ENCODE measurements at regions not wholly inside any gene's neighbourhood (a gene's known extent, or its start where the extent isn't known, plus 50 kb on each side); places are given as distances from the start of the nearest gene placed in this dataset.

DNA sequence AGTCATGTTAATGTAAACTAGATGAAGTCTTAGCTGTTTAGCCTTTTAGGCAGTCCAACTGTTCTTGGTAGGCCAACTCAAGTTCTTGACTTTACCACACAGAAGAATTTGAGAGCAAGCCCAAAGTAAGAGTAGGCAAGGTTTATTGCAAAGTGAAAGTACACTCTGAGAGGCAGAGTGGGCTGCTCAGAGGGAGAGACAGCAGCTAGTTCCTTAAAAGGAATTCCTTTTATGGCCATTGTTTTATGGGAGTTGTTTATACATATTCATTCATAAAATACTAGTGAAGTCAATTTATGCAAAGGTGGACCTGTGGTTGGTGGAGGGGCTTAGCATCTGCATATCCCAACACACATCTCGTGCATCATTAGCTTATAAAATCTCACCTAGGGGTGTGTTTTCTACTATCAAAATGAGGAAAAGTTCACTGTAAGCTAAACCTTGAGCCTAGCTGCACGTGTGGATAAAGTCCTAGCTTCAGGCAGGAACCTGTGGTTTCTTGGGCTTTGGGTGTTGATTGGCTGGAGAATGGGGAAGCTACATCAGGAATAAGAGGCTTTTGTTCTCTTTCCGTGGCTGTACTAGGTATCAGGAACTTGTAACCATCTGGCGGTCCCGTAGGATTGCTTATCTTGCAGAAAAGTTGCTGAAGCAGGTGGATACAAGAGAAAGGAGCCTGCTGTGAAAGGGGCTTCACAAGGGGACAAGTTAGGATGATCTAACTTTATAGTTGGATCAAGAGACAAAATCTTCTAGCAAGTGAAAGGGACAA is 110.4 kb upstream of the GULP1 start:
- ATAC-seq (ENCODE audit: poor library complexity) (no peak), DNase-seq (no peak)
- no peak overlapping the region for H3K4me3 Mint-ChIP-seq
- H3K27me3 ChIP-seq (ENCODE audit: control insufficient read depth in 1 of 2, insufficient read depth in 2 of 2, low read length in 2 of 2), result no peaks in the 10 kb centered on the region
- no peaks in the 10 kb centered on the region for H3K4me1 ChIP-seq (ENCODE audit: insufficient read depth, low read length)
- H3K27ac Mint-ChIP-seq, result no peak overlapping the region
- H3K4me3 ChIP-seq (ENCODE audit: low read length), result no peak overlapping the region
- POLR2A ChIA-PET, result no interaction called here
- H3K9me3 ChIP-seq (ENCODE audit: control insufficient read depth in 1 of 2, insufficient read depth in 1 of 2, low read length in 2 of 2), result peaks cover 0 to 6% of the 10 kb centered on the region in 2 experiments
- peaks cover 2% of the 10 kb centered on the region for H3K9me3 Mint-ChIP-seq
- H3K27me3 Mint-ChIP-seq, result no peaks in the 10 kb centered on the region
- H3K36me3 Mint-ChIP-seq (ENCODE audit: low read depth), result no peaks in the 10 kb centered on the region
- CTCF ChIA-PET, result no interaction called here
- TF ChIP-seq CTCF (IDR thresholded peaks at IDR 0.05), result no peak
- H3K36me3 ChIP-seq (ENCODE audit: insufficient read depth, low read length), result no peaks in the 10 kb centered on the region
- no peak overlapping the region for H3K27ac ChIP-seq (ENCODE audit: low read depth in 1 of 2, low read length in 2 of 2)
- H3K4me1 Mint-ChIP-seq (ENCODE audit: low read depth), result peaks cover 4% of the 10 kb centered on the region
- intact Hi-C loops (cut with DNase I, micrococcal nuclease), result no loop called here

DNA sequence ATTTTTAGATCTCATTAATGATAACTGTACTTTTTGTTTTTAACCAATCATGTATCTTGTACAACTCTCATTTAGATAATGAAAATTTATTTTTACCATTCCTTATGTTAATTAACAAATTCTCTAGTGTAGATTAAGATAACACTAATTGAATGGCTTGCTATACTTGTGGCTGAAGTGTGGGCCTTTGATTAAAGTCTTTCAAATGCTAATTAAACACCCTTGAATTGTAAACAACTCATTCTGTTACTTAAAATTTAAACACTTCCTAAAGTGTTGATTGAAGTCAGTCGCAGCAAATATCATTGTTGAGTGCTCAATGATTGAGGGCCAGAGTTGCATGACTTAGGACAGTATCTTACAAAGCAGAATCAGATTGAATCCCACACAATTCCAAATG is 109.8 kb upstream of the GULP1 start:
- Histone ChIP-seq H3K9me3 (ENCODE audit: control insufficient read depth in 1 of 2, insufficient read depth in 1 of 2, low read length in 2 of 2) (peaks cover 0 to 6% of the 10 kb centered on the region in 2 experiments), H3K27me3 (ENCODE audit: control insufficient read depth in 1 of 2, insufficient read depth in 2 of 2, low read length in 2 of 2) (no peaks in the 10 kb centered on the region), H3K36me3 (ENCODE audit: insufficient read depth, low read length) (no peaks in the 10 kb centered on the region), H3K4me1 (ENCODE audit: insufficient read depth, low read length) (no peaks in the 10 kb centered on the region), H3K4me3 (ENCODE audit: low read length) (no peak overlapping the region), H3K27ac (ENCODE audit: low read depth in 1 of 2, low read length in 2 of 2) (no peak overlapping the region)
- CTCF ChIA-PET, result no interaction called here
- H3K9me3 Mint-ChIP-seq, result peaks cover 2% of the 10 kb centered on the region
- no peaks in the 10 kb centered on the region for H3K27me3 Mint-ChIP-seq
- no peak overlapping the region for H3K4me3 Mint-ChIP-seq
- intact Hi-C loops (cut with DNase I, micrococcal nuclease), result no loop called here
- no peak for TF ChIP-seq CTCF (IDR thresholded peaks at IDR 0.05)
- DNase-seq (no peak), ATAC-seq (ENCODE audit: poor library complexity) (no peak)
- POLR2A ChIA-PET, result no interaction called here
- H3K36me3 Mint-ChIP-seq (ENCODE audit: low read depth), result no peaks in the 10 kb centered on the region
- no peak overlapping the region for H3K27ac Mint-ChIP-seq
- H3K4me1 Mint-ChIP-seq (ENCODE audit: low read depth), result peaks cover 4% of the 10 kb centered on the region

DNA sequence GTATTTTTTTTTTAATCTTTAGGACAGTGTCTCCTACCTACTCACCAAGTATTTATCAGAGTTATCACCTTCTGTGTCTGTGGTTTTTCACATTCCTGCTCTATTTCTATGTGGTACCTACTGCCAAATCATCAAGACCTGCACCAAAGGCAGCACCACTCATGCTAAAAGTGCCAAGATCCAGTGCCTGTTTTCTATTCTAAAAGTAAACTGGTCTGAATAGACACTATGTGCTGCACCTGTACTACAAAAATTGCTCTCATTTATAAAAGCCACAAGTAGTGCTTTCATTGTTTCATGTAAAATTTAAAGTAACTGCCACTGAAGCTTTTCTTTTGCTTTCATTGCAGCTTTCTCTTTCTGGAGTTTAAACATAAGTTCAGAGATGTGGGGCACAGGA is 103.9 kb upstream of the GULP1 start:
- DNase-seq, result no peak
- no peak overlapping the region for H3K27ac ChIP-seq (ENCODE audit: low read depth in 1 of 2, low read length in 2 of 2)
- intact Hi-C loops (cut with DNase I, micrococcal nuclease), result no loop called here
- H3K27me3 Mint-ChIP-seq, result no peaks in the 10 kb centered on the region
- no peak overlapping the region for H3K27ac Mint-ChIP-seq
- no peaks in the 10 kb centered on the region for H3K27me3 ChIP-seq (ENCODE audit: control insufficient read depth in 1 of 2, insufficient read depth in 2 of 2, low read length in 2 of 2)
- ATAC-seq (ENCODE audit: poor library complexity), result no peak
- no peak overlapping the region for H3K4me3 Mint-ChIP-seq
- H3K4me1 Mint-ChIP-seq (ENCODE audit: low read depth), result no peaks in the 10 kb centered on the region
- no peaks in the 10 kb centered on the region for H3K36me3 ChIP-seq (ENCODE audit: insufficient read depth, low read length)
- H3K9me3 Mint-ChIP-seq, result peaks cover 2% of the 10 kb centered on the region
- H3K36me3 Mint-ChIP-seq (ENCODE audit: low read depth), result no peaks in the 10 kb centered on the region
- H3K9me3 ChIP-seq (ENCODE audit: control insufficient read depth in 1 of 2, insufficient read depth in 1 of 2, low read length in 2 of 2), result peaks cover 0 to 6% of the 10 kb centered on the region in 2 experiments
- TF ChIP-seq CTCF (IDR thresholded peaks at IDR 0.05), result no peak
- no peak overlapping the region for H3K4me3 ChIP-seq (ENCODE audit: low read length)
- POLR2A ChIA-PET, result no interaction called here
- CTCF ChIA-PET, result no interaction called here
- H3K4me1 ChIP-seq (ENCODE audit: insufficient read depth, low read length), result no peaks in the 10 kb centered on the region

Data from CD4-positive, alpha-beta T cell (primary cell).